CD4-positive, alpha-beta T cell treated with Interleukin-2 at 100 ng/mL for 4 hours (primary cell): ENCODE measurements at regions not wholly inside any gene's neighbourhood (a gene's known extent, or its start where the extent isn't known, plus 50 kb on each side); places are given as distances from the start of the nearest gene placed in this dataset.

Source experiments
- DNase-seq: peaks from one replicate; pipeline ENCODE4 v3.0.0-alpha.2; 2020; ENCODE audit warnings: low spot score

DNA sequence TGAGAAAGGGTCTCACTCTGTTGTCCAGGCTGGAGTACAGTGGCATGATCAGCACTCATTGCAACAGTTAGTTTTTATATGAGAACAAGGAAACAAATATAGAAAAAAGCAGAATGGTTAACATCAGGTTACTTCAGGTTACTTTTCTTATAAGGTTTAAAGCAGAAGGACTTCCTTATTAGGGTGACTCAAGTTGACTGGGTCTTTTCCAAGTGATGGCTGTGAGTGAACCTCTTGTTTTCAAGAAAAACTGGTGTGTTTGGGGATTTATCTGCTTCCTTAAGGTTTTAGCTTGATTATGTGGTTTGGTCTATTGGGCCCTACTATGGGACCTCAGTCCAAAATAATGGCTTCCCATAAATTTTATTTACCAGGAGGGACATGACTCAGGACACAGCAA, 99.2 kb downstream of the ARRDC3 start:
- DNase-seq = no peak

DNA sequence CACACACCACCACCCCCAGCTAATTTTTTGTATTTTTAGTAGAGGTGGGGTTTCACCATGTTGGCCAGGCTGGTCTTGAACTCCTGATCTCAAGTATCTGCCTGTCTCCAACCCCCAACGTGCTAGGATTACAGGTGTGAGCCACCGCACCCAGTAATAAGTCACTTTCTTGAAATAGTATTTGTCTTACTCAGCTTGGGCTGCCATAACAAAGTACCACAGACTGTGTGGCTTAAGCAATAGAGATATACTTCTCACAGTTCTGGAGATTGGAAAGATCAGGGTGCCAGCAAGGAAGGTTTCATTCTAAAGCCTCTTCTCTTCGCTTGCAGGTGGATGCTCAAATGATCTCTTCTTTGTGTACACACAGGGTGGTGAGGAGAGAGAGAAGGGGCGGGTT, 99.8 kb downstream of the ARRDC3 start:
- DNase-seq = no peak

DNA sequence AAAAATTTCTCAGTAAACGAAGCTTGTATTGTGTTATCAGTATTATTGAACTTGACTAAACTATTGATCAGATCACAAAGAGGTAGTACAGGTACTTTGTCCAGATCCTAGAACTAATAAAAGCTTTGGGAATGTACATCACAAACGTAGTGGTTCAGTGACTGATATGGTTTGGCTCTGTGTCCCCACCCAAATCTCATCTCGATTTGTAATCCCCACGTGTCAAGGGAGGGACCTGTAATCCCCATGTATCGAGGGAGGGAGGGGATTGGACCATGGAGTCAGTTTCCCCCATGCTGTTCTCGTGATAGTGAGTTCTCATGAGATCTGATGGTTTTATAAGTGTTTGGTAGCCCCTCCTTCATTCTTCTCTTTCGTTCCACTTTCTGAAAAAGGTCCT, 100.9 kb downstream of the ARRDC3 start:
- DNase-seq = no peak

DNA sequence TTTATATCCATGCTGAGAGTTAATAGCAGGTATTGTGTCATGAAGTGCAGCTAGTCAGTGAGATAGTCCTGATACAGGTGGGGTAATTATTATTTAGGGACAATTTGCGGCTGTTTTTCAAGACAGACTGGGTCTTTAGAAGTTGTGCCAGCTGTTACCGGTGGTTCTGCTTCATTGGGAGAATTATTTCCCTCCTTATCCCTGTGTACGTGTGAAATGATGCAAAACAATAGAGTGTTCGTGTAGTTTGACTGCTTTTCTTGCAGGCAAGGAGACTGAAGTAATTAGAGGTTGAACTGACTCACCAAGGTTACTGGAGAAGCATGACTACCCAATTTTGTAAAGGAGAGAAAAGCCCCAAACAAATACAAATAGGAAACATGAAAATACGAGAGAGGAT, 101.7 kb downstream of the ARRDC3 start:
- peak; percentile 26 for DNase-seq

GRCh38 chr5:91280362-91281269, 102.5 kb downstream of the ARRDC3 start:
- peak; percentile 92 for DNase-seq

GRCh38 chr5:91277840-91278239, 105.3 kb downstream of the ARRDC3 start:
- DNase-seq = no peak

DNA sequence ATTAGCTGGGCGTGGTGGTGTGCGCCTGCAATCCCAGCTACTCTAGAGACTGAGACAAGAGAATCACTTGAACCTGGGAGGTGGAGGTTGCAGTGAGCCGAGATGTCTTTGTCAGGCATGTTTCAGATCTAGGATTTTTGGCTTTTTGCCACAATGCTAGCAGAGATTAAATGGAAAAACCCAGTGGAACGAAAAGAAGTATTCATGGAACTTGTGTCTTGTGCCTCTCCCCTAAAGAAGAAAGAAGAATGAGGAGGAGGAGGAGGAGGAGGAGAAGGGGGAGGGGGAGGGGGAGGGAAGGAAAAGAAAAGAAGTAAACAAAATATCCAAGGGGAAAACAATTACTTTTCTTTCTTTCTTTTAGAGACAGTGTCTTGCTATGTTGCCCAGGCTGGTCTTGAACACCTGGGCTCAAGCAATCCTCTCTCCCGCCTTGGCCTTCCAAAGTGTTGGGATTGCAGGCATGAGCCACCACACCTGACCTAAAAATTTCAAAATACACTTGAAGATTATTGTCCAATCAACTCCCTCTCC, 106.0 kb downstream of the ARRDC3 start:
- no peak for DNase-seq

DNA sequence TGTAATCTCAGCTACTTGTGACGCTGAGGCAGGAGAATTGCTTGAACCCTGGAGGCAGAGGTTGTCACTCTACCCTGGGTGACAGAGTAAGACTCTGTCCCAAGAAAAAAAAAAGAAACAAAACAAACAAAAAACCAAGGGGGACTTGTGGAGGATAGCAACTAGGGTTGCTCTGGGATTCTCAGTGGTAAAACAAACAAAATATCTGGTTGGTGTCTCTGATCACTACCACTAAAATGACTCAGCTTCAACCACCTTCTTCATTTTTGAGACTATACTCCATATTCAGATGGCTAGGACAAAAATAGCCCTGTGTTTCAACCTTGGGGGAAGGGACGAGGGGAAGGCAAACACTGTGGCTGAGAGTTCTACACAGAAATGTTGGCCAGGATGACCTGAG, 110.3 kb downstream of the ARRDC3 start:
- no peak for DNase-seq

DNA sequence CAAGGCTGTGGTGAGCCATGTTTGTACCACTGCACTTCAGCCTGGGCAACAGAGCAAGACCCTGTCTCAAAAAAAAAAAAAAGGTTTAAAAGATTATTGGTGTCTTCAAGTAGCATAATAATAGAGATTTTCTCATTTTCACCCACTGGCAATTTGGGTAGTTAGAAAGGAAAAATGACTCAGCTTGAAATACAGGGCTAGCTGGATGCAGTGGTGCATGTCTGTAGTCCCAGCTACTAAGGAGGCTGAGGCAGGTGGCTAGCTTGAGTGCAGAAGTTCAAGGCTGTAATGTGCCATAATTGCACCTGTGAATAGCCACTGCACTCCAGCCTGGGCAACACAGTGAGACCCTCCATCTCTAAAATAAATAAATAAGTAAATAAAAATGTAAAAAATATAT, 111.1 kb downstream of the ARRDC3 start:
- no peak for DNase-seq

GRCh38 chr5:91269198-91269597, 113.9 kb downstream of the ARRDC3 start:
- peak; percentile 30 for DNase-seq

- peak; percentile 43 for DNase-seq
Observed at GRCh38 chr5:91266184-91266705, 116.9 kb downstream of the ARRDC3 start.

GRCh38 chr5:91264311-91265051, 118.6 kb downstream of the ARRDC3 start:
- no peak for DNase-seq

GRCh38 chr5:91263898-91264297, 119.2 kb downstream of the ARRDC3 start:
- DNase-seq = no peak

DNA sequence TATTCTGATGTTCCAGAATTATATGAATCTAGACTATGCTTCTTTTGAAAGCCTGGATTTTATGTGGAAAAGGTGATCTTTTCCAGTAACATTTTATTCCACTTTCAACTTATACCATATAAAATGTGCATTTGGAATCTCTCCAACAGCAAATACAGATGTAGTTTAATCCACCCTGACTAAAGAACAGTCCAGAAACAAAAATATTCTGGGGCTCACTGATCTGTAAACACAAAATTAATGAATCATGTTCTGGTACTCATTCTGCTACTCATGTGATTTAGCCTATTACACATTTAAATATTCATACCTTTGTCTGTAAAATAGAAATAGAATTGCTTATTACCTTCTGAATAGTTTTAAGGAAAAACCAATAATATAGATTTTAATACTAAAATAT, 125.8 kb downstream of the ARRDC3 start:
- no peak for DNase-seq

DNA sequence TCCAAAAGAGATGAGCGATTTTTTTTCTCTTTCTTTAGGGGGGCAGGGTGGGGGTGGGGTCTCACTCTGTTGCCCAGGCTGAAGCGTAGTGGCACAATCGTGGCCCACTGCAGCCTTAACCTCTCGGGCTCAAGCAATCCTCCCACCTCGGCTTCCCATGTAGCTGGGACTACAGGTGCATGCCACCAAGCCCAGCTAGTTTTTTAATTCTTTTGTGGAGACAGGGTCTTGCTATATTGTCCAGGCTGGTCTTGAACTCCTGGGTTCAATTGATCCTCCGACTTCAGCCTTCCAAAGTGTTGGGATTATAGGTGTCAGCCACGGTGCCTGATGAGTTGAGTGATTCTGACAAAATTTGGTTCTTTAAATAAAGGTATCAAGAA, 127.0 kb downstream of the ARRDC3 start:
- no peak for DNase-seq

GRCh38 chr5:91255396-91256141, 127.5 kb downstream of the ARRDC3 start:
- no peak for DNase-seq

GRCh38 chr5:91252916-91253315, 130.2 kb downstream of the ARRDC3 start:
- DNase-seq = no peak

GRCh38 chr5:91245871-91246270, 137.2 kb downstream of the ARRDC3 start:
- no peak for DNase-seq

GRCh38 chr5:91245074-91245452, 138.1 kb downstream of the ARRDC3 start:
- DNase-seq = no peak

DNA sequence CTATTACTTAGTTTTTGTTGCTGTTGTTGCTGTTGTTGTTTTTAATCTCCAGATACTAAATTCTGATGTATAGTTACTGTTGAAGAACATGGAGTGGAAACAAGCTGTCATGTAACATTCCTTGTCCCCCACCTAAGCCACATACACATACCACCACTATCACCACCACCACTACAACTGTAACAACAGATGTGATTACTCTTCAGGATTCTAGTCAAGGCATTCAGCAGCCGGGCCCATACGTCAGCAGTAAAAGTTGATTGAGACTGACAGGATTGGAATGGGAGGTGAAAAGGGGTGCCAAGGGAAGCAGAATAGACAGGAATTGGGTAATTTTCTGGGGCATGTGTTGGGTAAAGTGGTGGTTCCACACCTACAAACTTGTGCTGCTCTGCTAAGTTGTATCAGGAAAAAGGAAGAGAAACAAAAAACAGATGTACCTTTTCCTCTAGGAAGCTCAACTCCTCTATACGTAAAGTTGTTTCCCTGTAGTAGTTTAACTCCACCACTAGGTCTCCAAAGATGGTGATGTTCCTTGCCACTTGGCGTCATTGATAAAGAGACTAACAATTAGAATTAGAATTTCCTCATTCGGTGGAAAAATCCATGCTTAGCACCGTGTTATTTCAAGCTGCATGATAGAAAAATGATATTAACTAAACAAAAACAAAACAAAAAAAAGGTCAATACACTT, 138.6 kb downstream of the ARRDC3 start:
- no peak for DNase-seq

GRCh38 chr5:91243852-91244251, 139.3 kb downstream of the ARRDC3 start:
- DNase-seq = no peak

- DNase-seq = no peak
Observed at GRCh38 chr5:91243286-91243685, 139.8 kb downstream of the ARRDC3 start.
